HCT116 (cell line): ENCODE measurements at regions not wholly inside any gene's neighbourhood (a gene's known extent, or its start where the extent isn't known, plus 50 kb on each side); places are given as distances from the start of the nearest gene placed in this dataset.

Experiments used
- ATAC-seq: fragments of 200-7000 bp; cut with Tn5 transposase; 2 replicates; pipeline ENCODE4 v1.9.1; 2020; ENCODE audit warnings: mild to moderate bottlenecking, moderate library complexity
- BruUV-seq: library from RNA; stranded (reverse); fragments of 400-500 nt; replicated peaks from 2 replicates; lab custom pipeline; 2021; lab: Mats Ljungman, UMichigan
- CTCF ChIA-PET: fragments of 300-600 bp; sonication (Branson Sonifier 250); formaldehyde crosslinking; loops from one replicate; lab custom pipeline; 2021; ENCODE audit warnings: antibody characterized with exemption; lab: Charles Lee
- POLR2A ChIA-PET: fragments of 300-600, 350-600 bp; sonication (Branson Sonifier 250); formaldehyde crosslinking; loops from one replicate; lab custom pipeline; 2021; ENCODE audit warnings: antibody characterized with exemption; lab: Charles Lee
- RAD21 ChIA-PET, 2 experiments: fragments of 300-600 bp; sonication (Branson Sonifier 250); formaldehyde crosslinking; loops; one replicate each; lab custom pipeline; 2023; ENCODE audit warnings: low total read pairs in 2 of 2; ENCODE audit not compliant: uncharacterized antibody in 2 of 2, unreplicated experiment in 2 of 2, low non-redundant PET in 1 of 2; lab: Charles Lee
- DNase-seq: peaks from one replicate; pipeline ENCODE4 v3.0.0-alpha.2; 2010; ENCODE audit warnings: low read depth, low spot score
- H2AFZ ChIP-seq: fragments of 200-600 bp; shearing (Covaris generic), sonication (generic); 2 replicates; pipeline ENCODE4 v1.6.1; 2017; ENCODE audit warnings: low read depth, mixed run types, mixed read lengths, antibody characterized with exemption, low read length; ENCODE audit not compliant: poor library complexity, severe bottlenecking
- H3K27ac ChIP-seq: 2 replicates; pipeline ENCODE4 v1.5.1; 2012; ENCODE audit warnings: low read depth, low read length
- H3K27me3 ChIP-seq: fragments of 200-600 bp; sonication (generic); 2 replicates; pipeline ENCODE4 v1.6.1; 2016; ENCODE audit warnings: mixed run types, low read length, mixed read lengths; ENCODE audit not compliant: insufficient read depth
- H3K36me3 ChIP-seq, 2 experiments: fragments of 200-500 bp in 1 of 2; fragments of 200-600 bp in 1 of 2; sonication (Bioruptor generic) in 1 of 2; sonication (generic) in 1 of 2; 2 replicates each; pipeline versions ENCODE4 v1.5.1 to v1.6.1; 2014 to 2016; ENCODE audit warnings: low read length in 2 of 2, inconsistent platforms in 1 of 2, mixed read lengths in 1 of 2, mixed run types in 1 of 2; ENCODE audit not compliant: insufficient read depth in 2 of 2, control insufficient read depth in 1 of 2
- H3K4me1 ChIP-seq, 2 experiments: fragments of 200-600 bp in 1 of 2; sonication (generic) in 1 of 2; 2 replicates each; pipeline versions ENCODE4 v1.5.1 to v1.6.1; 2012 to 2017; ENCODE audit warnings: low read length in 2 of 2, inconsistent platforms in 1 of 2, mild to moderate bottlenecking in 1 of 2, mixed read lengths in 1 of 2, mixed run types in 1 of 2, moderate library complexity in 1 of 2; ENCODE audit not compliant: insufficient read depth in 2 of 2, control insufficient read depth in 1 of 2
- H3K4me2 ChIP-seq: fragments of 200-600 bp; sonication (generic); 2 replicates; pipeline ENCODE4 v1.6.1; 2017; ENCODE audit warnings: mixed run types, low read length, mixed read lengths
- H3K4me3 ChIP-seq, 2 experiments: fragments of 200-600 bp in 1 of 2; sonication (generic) in 1 of 2; replicated peaks in 1 of 2; 2 replicates each; pipeline ENCODE4 v1.5.1; 2011 to 2016; ENCODE audit warnings: low read length in 2 of 2, control low read depth in 1 of 2, low read depth in 1 of 2, mild to moderate bottlenecking in 1 of 2, mixed read lengths in 1 of 2, mixed run types in 1 of 2
- H3K79me2 ChIP-seq: fragments of 200-600 bp; sonication (generic); 2 replicates; pipeline ENCODE4 v1.6.1; 2017; ENCODE audit warnings: mild to moderate bottlenecking, mixed run types, low read length, moderate library complexity, mixed read lengths; ENCODE audit not compliant: insufficient read depth
- H3K9ac ChIP-seq: fragments of 200-600 bp; sonication (generic); 2 replicates; pipeline ENCODE4 v1.6.1; 2016; ENCODE audit warnings: low read length, mixed read lengths
- H3K9me2 ChIP-seq: fragments of 200-600 bp; sonication (generic), shearing (Covaris generic); 2 replicates; pipeline ENCODE4 v1.6.1; 2017; ENCODE audit warnings: mixed run types, mild to moderate bottlenecking, moderate library complexity; ENCODE audit not compliant: insufficient read depth
- H3K9me3 ChIP-seq, 2 experiments: fragments of 200-500 bp in 1 of 2; fragments of 200-600 bp in 1 of 2; sonication (Bioruptor generic) in 1 of 2; sonication (generic) in 1 of 2; 2 replicates each; pipeline ENCODE4 v1.6.1; 2014 to 2017; ENCODE audit warnings: low read length in 2 of 2, mixed read lengths in 2 of 2, inconsistent platforms in 1 of 2, low read depth in 1 of 2, mild to moderate bottlenecking in 1 of 2, mixed run types in 1 of 2, moderate library complexity in 1 of 2; ENCODE audit not compliant: control insufficient read depth in 1 of 2, insufficient read depth in 1 of 2
- H4K20me1 ChIP-seq: fragments of 200-600 bp; sonication (generic), shearing (Covaris generic); 2 replicates; pipeline ENCODE4 v1.6.1; 2017; ENCODE audit warnings: mixed run types, mild to moderate bottlenecking, moderate library complexity; ENCODE audit not compliant: insufficient read depth
- CBX3 ChIP-seq: IDR thresholded peaks from 2 replicates; pipeline ENCODE4 v1.6.1; 2012; ENCODE audit warnings: low read depth
- CEBPB ChIP-seq: IDR thresholded peaks from 2 replicates; pipeline ENCODE4 v1.6.1; 2012; ENCODE audit warnings: low read depth
- CTCF ChIP-seq, 3 experiments: fragments of 200-600 bp in 1 of 3; sonication (generic) in 1 of 3; IDR thresholded peaks in 2 of 3; conservative IDR thresholded peaks in 1 of 3; 2 replicates each; pipeline ENCODE4 v1.5.1; 2012 to 2017; ENCODE audit warnings: low read depth in 2 of 3, low read length in 2 of 3, antibody characterized with exemption in 1 of 3, borderline replicate concordance in 1 of 3, control low read depth in 1 of 3, mild to moderate bottlenecking in 1 of 3, mixed read lengths in 1 of 3, mixed run types in 1 of 3, moderate library complexity in 1 of 3; ENCODE audit not compliant: insufficient read depth in 1 of 3
- EGR1 ChIP-seq: IDR thresholded peaks from 2 replicates; pipeline ENCODE4 v1.6.1; 2012; ENCODE audit warnings: low read depth
- ELF1 ChIP-seq: IDR thresholded peaks from 2 replicates; pipeline ENCODE4 v1.6.1; 2012; ENCODE audit warnings: low read depth, borderline replicate concordance
- EZH2phosphoT487 ChIP-seq: fragments of 200-600 bp; IDR thresholded peaks from 2 replicates; pipeline ENCODE4 v1.6.1; 2018; ENCODE audit warnings: antibody characterized with exemption, borderline replicate concordance
- FOSL1 ChIP-seq: IDR thresholded peaks from 2 replicates; pipeline ENCODE4 v1.6.1; 2012; ENCODE audit warnings: low read depth
- MAX ChIP-seq: IDR thresholded peaks from 2 replicates; pipeline ENCODE4 v1.6.1; 2012
- POLR2AphosphoS5 ChIP-seq: IDR thresholded peaks from 2 replicates; pipeline ENCODE4 v1.6.1; 2011; ENCODE audit warnings: mild to moderate bottlenecking, low read depth, low read length, moderate library complexity
- RAD21 ChIP-seq: IDR thresholded peaks from 2 replicates; pipeline ENCODE4 v1.6.1; 2012; ENCODE audit warnings: low read depth, mild to moderate bottlenecking
- REST ChIP-seq: IDR thresholded peaks from 2 replicates; pipeline ENCODE4 v1.6.1; 2012; ENCODE audit warnings: low read depth
- SIN3A ChIP-seq: IDR thresholded peaks from 2 replicates; pipeline ENCODE4 v1.6.1; 2012; ENCODE audit warnings: low read depth
- SP1 ChIP-seq: IDR thresholded peaks from 2 replicates; pipeline ENCODE4 v1.6.1; 2012; ENCODE audit warnings: low read depth
- SRF ChIP-seq: IDR thresholded peaks from 2 replicates; pipeline ENCODE4 v1.6.1; 2012; ENCODE audit warnings: low read depth
- TCF7L2 ChIP-seq: IDR thresholded peaks from 2 replicates; pipeline ENCODE4 v1.7.0; 2011; ENCODE audit warnings: borderline replicate concordance, inconsistent platforms; ENCODE audit not compliant: insufficient read depth, insufficient read length; ENCODE audit errors: extremely low read depth
- YY1 ChIP-seq: IDR thresholded peaks from 2 replicates; pipeline ENCODE4 v1.6.1; 2011; ENCODE audit warnings: low read length, low read depth, moderate library complexity, mild to moderate bottlenecking; ENCODE audit not compliant: insufficient replicate concordance; ENCODE audit errors: extremely low read depth
- ZBTB33 ChIP-seq: IDR thresholded peaks from 2 replicates; pipeline ENCODE4 v1.6.1; 2011; ENCODE audit warnings: mild to moderate bottlenecking, low read length, moderate library complexity; ENCODE audit not compliant: insufficient replicate concordance; ENCODE audit errors: extremely low read depth
- ZFX ChIP-seq: fragments of 450-650 bp; IDR thresholded peaks from 2 replicates; pipeline ENCODE4 v1.6.1; 2017
- ZNF274 ChIP-seq: fragments of 200-500 bp; sonication (Bioruptor generic); IDR thresholded peaks from 2 replicates; pipeline ENCODE4 v1.6.1; 2014; ENCODE audit warnings: mild to moderate bottlenecking, low read depth, low read length, inconsistent platforms
- intact Hi-C: fragments of 100-400 bp; cut with micrococcal nuclease; formaldehyde crosslinking; loops from 2 replicates; pipeline ENCODE4 v1.10.0; 2022

GRCh38 chr19:32191921-32192320 is 153.5 kb upstream of the ZNF507 start:
- no TSS peak for BruUV-seq
- Histone ChIP-seq H3K27me3 (no peaks in the 10 kb centered on the region), H3K36me3 (no peaks in the 10 kb centered on the region), H3K27ac (no peak overlapping the region), H4K20me1 (no peaks in the 10 kb centered on the region), H3K4me3 (no peak overlapping the region), H3K9me3 (no peaks in the 10 kb centered on the region; a peak in 1 of 4 replicates), H2AFZ (no peak overlapping the region), H3K4me2 (no peak overlapping the region), H3K9ac (no peak overlapping the region), H3K4me1 (no peaks in the 10 kb centered on the region), H3K9me2 (no peaks in the 10 kb centered on the region), H3K79me2 (no peaks in the 10 kb centered on the region)
- intact Hi-C loops = no loop called here
- RAD21 ChIA-PET = no interaction called here
- TF ChIP-seq RAD21 (no peak), REST (no peak), SP1 (no peak), ZNF274 (no peak), ELF1 (no peak), CTCF (IDR thresholded peaks at IDR 0.05 in 2 of 3, conservative IDR thresholded peaks at IDR 0.05 in 1 of 3; ENCODE audit: borderline replicate concordance in 1 of 3, insufficient read depth in 1 of 3, low read depth in 2 of 3, low read length in 2 of 3) (no peak), ZBTB33 (no peak), CEBPB (no peak), EGR1 (no peak), FOSL1 (no peak), EZH2phosphoT487 (no peak), CBX3 (no peak), SRF (no peak), YY1 (no peak), MAX (no peak), SIN3A (no peak), ZFX (no peak), TCF7L2 (no peak), POLR2AphosphoS5 (no peak)
- no peak for ATAC-seq
- POLR2A ChIA-PET = no interaction called here
- no peak for DNase-seq
- CTCF ChIA-PET = no interaction called here
